Tibial nerve (tissue), 4 donors: ENCODE measurements at regions not wholly inside any gene's neighbourhood (a gene's known extent, or its start where the extent isn't known, plus 50 kb on each side); places are given as distances from the start of the nearest gene placed in this dataset.

Source experiments
- DNase-seq, 2 donors: peaks; one replicate each; pipeline ENCODE4 v3.0.0-alpha.2; 2019; ENCODE audit warnings: low spot score in 2 of 2
- H3K27ac ChIP-seq, 4 donors: fragments of 200-600 bp; sonication (generic) in 3 of 4; one replicate each; pipeline ENCODE4 v1.5.1; 2017 to 2019; ENCODE audit warnings: mild to moderate bottlenecking in 1 of 4
- H3K27me3 ChIP-seq, 2 donors: fragments of 200-600 bp; sonication (generic) in 1 of 2; one replicate each; pipeline versions ENCODE4 v1.5.1 to v1.6.0; 2017 to 2019
- H3K36me3 ChIP-seq, 3 donors: fragments of 200-600 bp; sonication (generic); one replicate each; pipeline ENCODE4 v1.5.1; 2018 to 2019
- H3K4me1 ChIP-seq, 4 donors: fragments of 200-600 bp; sonication (generic) in 3 of 4; one replicate each; pipeline ENCODE4 v1.5.1; 2017 to 2019
- H3K4me3 ChIP-seq, 4 donors: fragments of 200-600 bp; sonication (generic) in 3 of 4; one replicate each; pipeline ENCODE4 v1.5.1; 2017 to 2019; ENCODE audit warnings: mild to moderate bottlenecking in 1 of 4, moderate library complexity in 1 of 4
- H3K9me3 ChIP-seq, 4 donors: fragments of 200-600 bp; sonication (generic) in 3 of 4; one replicate each; pipeline ENCODE4 v1.5.1; 2017 to 2019
- CTCF ChIP-seq, 5 experiments: fragments of 200-600 bp in 3 of 5; fragments of 450-650 bp in 2 of 5; sonication (generic) in 3 of 5; IDR thresholded peaks; one replicate each; pipeline ENCODE4 v1.5.1; 2016 to 2019; ENCODE audit warnings: antibody characterized with exemption in 5 of 5, mild to moderate bottlenecking in 3 of 5, moderate library complexity in 2 of 5
- EP300 ChIP-seq, 2 donors: sonication (generic); formaldehyde crosslinking; IDR thresholded peaks; one replicate each; pipeline ENCODE4 v1.6.1; 2017; ENCODE audit warnings: antibody characterized with exemption in 2 of 2, mild to moderate bottlenecking in 1 of 2
- POLR2A ChIP-seq, 2 donors: fragments of 450-650 bp; IDR thresholded peaks; one replicate each; pipeline ENCODE4 v1.6.1; 2017; ENCODE audit warnings: antibody characterized with exemption in 2 of 2, mild to moderate bottlenecking in 2 of 2, moderate library complexity in 2 of 2
- WGBS, 2 donors: methylation state at CpG; one replicate each; pipeline ENCODE4 v1.1.5; 2018; 5-methylcytosine and 5-hydroxymethylcytosine counted together

- Histone ChIP-seq H3K4me3 (no peak overlapping the region), H3K9me3 (peaks cover 0 to 3% (median 0%) of the 10 kb centered on the region in 4 donors), H3K27me3 (no peaks in the 10 kb centered on the region), H3K4me1 (no peaks in the 10 kb centered on the region), H3K27ac (no peak overlapping the region), H3K36me3 (no peaks in the 10 kb centered on the region)
- no peak for DNase-seq
- no peak for TF ChIP-seq EP300 (IDR thresholded peaks at IDR 0.05)
- TF ChIP-seq POLR2A (IDR thresholded peaks at IDR 0.05) = no peak
- no peak for TF ChIP-seq CTCF (IDR thresholded peaks at IDR 0.05)
- 55 to 58% methylated on average over 3 of the region's 3 CpGs for WGBS, 2 donors
These were observed 263.8 kb upstream of the NDST3 start for GRCh38 chr4:117770269-117771102.

- Histone ChIP-seq H3K9me3 (peaks cover 0 to 3% (median 0%) of the 10 kb centered on the region in 4 donors), H3K4me1 (no peaks in the 10 kb centered on the region), H3K4me3 (no peak overlapping the region), H3K27me3 (no peaks in the 10 kb centered on the region), H3K27ac (no peak overlapping the region), H3K36me3 (no peaks in the 10 kb centered on the region)
- no peak for DNase-seq
- TF ChIP-seq CTCF (IDR thresholded peaks at IDR 0.05) (no peak), POLR2A (IDR thresholded peaks at IDR 0.05) (no peak), EP300 (IDR thresholded peaks at IDR 0.05) (no peak)
- WGBS, 2 donors = 70 to 81% methylated on average over 6 of the region's 6 CpGs
These were observed 262.5 kb upstream of the NDST3 start for GRCh38 chr4:117771647-117772337.

- WGBS, 2 donors = 70 to 75% methylated on average over 2 of the region's 2 CpGs
- TF ChIP-seq POLR2A (IDR thresholded peaks at IDR 0.05) (no peak), EP300 (IDR thresholded peaks at IDR 0.05) (no peak), CTCF (IDR thresholded peaks at IDR 0.05) (no peak)
- Histone ChIP-seq H3K27ac (no peak overlapping the region), H3K27me3 (no peaks in the 10 kb centered on the region), H3K4me3 (no peak overlapping the region), H3K4me1 (no peaks in the 10 kb centered on the region), H3K9me3 (peaks cover 0 to 3% (median 0%) of the 10 kb centered on the region in 4 donors), H3K36me3 (no peaks in the 10 kb centered on the region)
- no peak for DNase-seq
These were observed 261.0 kb upstream of the NDST3 start for GRCh38 chr4:117773064-117773936.

GRCh38 chr4:117777721-117778120 lies 256.6 kb upstream of the NDST3 start:
- H3K36me3 ChIP-seq = no peaks in the 10 kb centered on the region
- no peaks in the 10 kb centered on the region for H3K27me3 ChIP-seq
- H3K27ac ChIP-seq = no peak overlapping the region
- H3K4me3 ChIP-seq = no peak overlapping the region
- no peaks in the 10 kb centered on the region for H3K4me1 ChIP-seq
- no peak for DNase-seq
- WGBS, 2 donors = 45 to 56% methylated on average over 1 of the region's 1 CpG
- TF ChIP-seq EP300 (IDR thresholded peaks at IDR 0.05) = no peak
- no peak for TF ChIP-seq CTCF (IDR thresholded peaks at IDR 0.05)
- no peak for TF ChIP-seq POLR2A (IDR thresholded peaks at IDR 0.05)
- peaks cover 0 to 3% (median 0%) of the 10 kb centered on the region in 4 donors for H3K9me3 ChIP-seq
